ENCODE measurements at regions not wholly inside any gene's neighbourhood (a gene's known extent, or its start where the extent isn't known, plus 50 kb on each side); places are given as distances from the start of the nearest gene placed in this dataset.

DNA sequence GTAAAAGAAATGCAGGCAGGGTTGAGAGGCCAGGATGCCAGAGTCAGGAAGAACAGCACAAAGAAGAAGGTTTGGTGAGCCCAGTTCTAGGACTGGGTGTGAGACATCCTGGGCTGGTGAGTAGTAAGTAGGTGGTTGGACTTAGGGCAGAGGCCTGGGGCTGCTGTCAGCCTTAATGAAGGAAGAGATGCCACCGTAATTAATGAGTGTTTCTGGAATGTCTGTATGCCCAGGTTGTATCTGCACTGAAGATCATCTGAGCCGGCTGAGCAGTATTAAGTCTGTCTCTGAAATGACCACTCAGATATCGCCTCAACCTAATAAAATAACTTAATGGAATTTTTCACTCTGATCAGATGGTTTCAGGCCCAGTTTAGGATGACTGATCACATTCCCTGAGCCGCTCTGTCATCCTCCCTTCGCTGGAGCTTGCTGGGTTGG is 532.9 kb upstream of the IL12A start:
- TF ChIP-seq, protein P1, sequence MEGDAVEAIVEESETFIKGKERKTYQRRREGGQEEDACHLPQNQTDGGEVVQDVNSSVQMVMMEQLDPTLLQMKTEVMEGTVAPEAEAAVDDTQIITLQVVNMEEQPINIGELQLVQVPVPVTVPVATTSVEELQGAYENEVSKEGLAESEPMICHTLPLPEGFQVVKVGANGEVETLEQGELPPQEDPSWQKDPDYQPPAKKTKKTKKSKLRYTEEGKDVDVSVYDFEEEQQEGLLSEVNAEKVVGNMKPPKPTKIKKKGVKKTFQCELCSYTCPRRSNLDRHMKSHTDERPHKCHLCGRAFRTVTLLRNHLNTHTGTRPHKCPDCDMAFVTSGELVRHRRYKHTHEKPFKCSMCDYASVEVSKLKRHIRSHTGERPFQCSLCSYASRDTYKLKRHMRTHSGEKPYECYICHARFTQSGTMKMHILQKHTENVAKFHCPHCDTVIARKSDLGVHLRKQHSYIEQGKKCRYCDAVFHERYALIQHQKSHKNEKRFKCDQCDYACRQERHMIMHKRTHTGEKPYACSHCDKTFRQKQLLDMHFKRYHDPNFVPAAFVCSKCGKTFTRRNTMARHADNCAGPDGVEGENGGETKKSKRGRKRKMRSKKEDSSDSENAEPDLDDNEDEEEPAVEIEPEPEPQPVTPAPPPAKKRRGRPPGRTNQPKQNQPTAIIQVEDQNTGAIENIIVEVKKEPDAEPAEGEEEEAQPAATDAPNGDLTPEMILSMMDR (IDR thresholded peaks at IDR 0.05), result no peak
- TF ChIP-seq POLR2AphosphoS5 (IDR thresholded peaks at IDR 0.05) (no peak), POLR2A (IDR thresholded peaks at IDR 0.05) (no peak)
